NT2/D1 (cell line): ENCODE measurements at regions not wholly inside any gene's neighbourhood (a gene's known extent, or its start where the extent isn't known, plus 50 kb on each side); places are given as distances from the start of the nearest gene placed in this dataset.

ENCODE experiments used
- SUZ12 ChIP-seq: IDR thresholded peaks from 2 replicates; pipeline ENCODE4 v1.6.1; 2011; ENCODE audit not compliant: insufficient read length, insufficient read depth; ENCODE audit errors: extremely low read depth
- YY1 ChIP-seq: IDR thresholded peaks from 2 replicates; pipeline ENCODE4 v1.6.1; 2011; ENCODE audit not compliant: insufficient read length, insufficient read depth
- ZNF274 ChIP-seq: IDR thresholded peaks from 2 replicates; pipeline ENCODE4 v1.6.1; 2011; ENCODE audit warnings: mild to moderate bottlenecking, low read depth, low read length

- TF ChIP-seq ZNF274 (no peak), YY1 (no peak), SUZ12 (no peak)
Measured at GRCh38 chr2:180614776-180615175, 365.6 kb upstream of the UBE2E3 start.
